ENCODE measurements at regions not wholly inside any gene's neighbourhood (a gene's known extent, or its start where the extent isn't known, plus 50 kb on each side); places are given as distances from the start of the nearest gene placed in this dataset.

DNA sequence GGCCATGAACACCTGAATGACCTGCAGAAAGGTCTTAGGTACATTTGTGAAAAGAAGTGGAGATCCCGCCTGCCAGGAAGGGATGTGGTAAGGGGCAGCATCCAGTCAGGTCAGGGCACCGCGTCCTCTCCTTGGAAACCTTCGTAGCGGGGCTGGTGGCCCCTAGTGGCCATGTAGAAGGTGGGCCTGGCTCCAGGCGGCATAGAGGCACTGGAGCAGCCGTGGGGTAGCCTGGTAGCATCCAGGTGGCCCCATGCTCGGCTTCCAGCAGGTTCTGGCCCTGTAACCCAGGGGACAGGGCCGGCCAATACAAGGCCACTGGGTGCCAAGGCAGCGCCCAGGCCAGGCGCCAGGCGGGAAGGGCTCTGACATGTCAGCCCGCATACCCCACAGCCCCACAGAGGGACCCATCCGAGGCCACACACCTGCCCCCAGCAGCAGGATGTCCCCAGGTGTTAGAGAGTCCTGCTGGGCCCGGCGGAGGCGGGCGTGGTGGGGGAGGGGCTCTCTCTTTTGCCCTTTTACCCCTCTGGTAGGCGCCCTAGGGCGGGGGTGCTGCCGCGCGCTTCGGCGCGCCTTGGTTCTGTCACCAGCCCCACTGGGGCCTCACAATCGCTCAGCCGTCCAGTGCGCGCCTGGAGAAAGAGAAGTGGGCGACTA is 58.3 kb upstream of the SPATA31E1 start:
- no peak for DNase-seq (ENCODE audit: low read depth)

DNA sequence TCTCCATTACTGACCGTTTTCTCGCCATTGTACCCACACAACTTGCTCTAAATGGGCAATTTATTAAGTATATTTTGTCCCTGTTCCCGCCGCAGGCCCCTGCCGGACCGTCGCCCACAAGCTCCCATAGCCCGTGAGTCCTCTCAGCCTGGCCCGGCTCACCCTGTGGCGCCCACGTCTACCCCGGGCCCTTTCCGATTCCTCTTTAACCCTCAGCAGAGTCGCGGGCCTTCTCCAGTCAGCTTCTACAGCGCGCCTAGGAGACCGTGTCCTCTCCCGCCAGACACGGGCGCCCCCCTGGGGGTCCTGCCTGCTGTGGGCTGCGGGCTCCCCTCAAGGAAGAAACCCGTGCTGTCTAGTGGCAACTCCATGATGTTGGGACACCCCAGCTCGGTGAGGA is 57.8 kb upstream of the SPATA31E1 start:
- DNase-seq (ENCODE audit: low read depth), result no peak

DNA sequence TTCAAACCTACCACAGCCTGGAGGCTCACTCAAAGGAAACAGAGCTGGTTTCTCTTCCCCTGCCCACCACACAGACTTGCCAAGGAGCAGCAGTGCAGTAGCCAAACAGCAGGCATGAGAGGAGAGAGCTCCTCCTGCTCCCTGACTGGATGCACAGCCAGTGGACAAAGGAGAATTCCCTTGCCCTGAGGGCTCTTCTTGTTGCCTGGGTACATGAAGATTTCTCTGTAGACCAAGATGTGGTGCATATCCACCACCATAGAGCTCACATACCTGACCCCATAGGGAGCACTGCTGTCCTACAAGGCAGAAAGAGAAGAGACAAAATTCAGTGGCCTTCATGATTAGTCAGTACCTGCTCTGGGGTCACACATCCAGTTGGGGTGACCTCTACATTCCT is 56.3 kb upstream of the SPATA31E1 start:
- DNase-seq (ENCODE audit: low read depth), result no peak

DNA sequence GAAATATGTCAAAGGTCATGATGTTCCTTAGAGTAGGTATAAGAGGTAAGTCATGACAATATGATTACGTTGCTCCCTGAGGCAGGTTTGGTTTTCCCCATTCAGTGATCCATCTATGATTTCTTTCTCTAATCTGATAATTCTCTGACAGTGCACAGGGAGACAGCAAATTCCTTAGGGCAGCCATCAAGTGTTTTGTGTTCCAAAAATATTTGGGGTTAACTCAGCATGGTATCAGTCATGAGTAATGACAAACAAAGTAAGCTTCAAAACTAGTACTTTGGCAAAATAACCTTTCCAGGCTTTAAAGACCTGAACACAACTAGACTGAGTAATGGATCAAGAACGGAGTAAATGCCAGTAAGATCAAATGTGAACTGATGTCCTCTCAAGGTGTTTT is 55.3 kb upstream of the SPATA31E1 start:
- no peak for DNase-seq (ENCODE audit: low read depth)

DNA sequence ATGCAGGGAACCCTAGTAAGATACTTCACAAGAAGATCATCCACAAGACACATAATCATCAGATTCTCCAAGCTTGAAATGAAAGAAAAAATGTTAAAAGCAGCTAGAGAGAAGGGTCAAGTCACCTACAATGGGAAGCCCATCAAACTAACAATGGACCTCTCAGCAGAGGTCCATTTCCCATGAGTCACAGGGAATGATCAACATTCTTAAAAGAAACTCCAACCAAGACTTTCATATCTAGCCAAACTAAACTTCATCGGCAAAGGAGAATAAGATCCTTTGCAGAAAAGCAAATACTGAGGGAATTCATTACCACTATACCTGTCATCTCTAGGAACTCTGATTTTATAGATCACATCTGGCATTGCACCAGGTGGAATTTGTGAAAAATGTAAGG is 52.9 kb upstream of the SPATA31E1 start:
- no peak for DNase-seq (ENCODE audit: low read depth)

DNA sequence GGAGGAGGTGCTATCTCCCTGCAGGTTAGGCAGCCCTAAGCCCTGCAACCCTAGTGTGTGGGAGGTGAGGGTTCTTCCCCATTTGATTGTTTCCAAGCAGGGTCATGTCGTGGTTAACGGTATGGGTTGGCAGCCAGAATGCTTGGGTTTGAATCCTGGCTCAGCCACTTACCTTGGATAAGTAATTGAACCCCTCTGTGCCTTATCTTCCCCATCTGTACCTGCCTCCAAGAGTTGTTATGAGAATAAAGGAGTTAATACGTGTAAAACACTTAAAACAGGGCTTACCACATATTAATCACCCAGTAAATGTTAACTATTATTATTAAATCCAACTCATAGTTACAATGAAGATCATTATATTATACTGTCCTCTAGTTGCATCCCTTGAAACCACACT is 52.2 kb upstream of the SPATA31E1 start:
- DNase-seq (ENCODE audit: low read depth), result no peak

DNA sequence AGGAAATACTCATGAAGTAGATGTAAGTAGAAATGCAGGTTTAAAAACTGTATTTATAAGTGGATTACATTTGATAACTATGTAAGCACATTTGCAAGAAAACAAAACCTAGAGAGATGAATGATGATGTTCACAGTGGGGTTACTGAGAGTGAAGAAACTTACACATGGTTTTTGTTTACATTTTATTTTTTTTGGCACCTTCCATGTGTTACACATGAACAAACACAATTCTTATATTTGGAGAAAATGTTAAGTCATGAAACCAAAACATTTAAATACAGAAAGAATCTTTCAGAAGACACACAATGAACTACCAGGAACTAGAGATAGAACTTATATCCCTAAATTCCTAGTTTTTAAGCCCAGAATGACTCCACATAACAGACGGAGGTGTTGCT is 51.5 kb upstream of the SPATA31E1 start:
- DNase-seq (ENCODE audit: low read depth), result no peak

All from activated T-helper 9 cell treated with anti-CD3 and anti-CD28 coated beads, Interleukin-2, amount 50 U/mL, for 16 hours (primary cell).